Right hindlimb (tissue), 1 donor: ENCODE measurements at regions not wholly inside any gene's neighbourhood (a gene's known extent, or its start where the extent isn't known, plus 50 kb on each side); places are given as distances from the start of the nearest gene placed in this dataset.
"Not testable (repeated sequence)": the region's sequence is repeated elsewhere in the genome, so short reads cannot be mapped to it uniquely, and the experiment has no call there.

Source experiments
- DNase-seq: peaks from one replicate; pipeline ENCODE4 v3.0.0-alpha.2; 2018

DNA sequence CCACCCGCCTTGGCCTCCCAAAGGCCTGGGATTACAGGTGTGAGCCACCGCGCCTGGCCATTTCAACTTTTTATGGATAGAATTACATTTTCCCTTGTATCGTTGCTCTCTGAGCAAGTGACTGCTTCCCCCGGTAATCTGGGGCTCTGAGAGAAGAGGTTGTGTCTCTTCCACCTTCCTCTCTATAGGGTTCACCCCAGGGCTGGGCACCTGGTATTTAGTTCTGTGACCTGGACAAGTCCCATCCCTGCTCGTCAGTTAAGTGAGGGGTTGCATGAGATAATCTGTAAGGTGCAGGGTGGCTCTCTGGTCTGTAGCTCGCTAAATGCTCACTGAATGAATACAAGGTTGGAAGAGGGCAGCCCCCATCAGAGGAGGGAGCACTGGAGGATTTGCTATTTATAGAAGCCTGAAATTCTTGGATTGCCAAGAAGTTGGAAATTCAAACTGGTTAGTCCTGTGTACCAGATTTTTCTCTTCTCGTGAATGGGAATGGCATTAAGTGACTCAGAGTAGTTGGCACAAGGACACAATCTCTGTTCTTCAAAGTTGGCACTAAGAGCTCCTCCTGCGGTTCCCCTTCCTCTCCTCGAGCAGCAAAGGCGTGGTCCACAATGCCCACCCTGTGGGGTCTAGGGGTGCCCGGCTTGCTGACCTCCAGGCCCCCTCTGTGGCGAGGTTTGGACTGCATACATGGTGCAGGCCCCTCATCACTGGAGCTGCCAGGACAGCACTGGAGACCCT lies 68.1 kb upstream of the DLG1 start:
- no peak for DNase-seq

DNA sequence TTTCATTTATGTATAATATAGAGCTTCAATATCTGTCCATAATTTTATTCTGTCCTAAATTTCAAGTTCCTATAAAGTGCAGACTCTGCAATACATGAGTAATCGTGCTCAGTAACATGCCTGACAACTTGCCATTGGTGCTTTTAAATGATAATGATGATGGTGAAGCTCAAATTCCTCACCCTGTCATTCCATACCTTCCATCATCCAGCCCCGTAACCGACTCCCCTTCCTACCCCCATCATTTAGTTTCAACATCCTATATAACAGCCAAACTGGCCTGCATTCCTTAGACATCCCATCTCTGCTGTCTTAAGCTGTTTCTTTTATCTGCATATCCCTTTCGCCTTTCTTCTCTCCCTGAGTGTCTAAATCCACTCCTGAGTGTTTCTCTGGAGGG lies 67.2 kb upstream of the DLG1 start:
- no peak for DNase-seq

DNA sequence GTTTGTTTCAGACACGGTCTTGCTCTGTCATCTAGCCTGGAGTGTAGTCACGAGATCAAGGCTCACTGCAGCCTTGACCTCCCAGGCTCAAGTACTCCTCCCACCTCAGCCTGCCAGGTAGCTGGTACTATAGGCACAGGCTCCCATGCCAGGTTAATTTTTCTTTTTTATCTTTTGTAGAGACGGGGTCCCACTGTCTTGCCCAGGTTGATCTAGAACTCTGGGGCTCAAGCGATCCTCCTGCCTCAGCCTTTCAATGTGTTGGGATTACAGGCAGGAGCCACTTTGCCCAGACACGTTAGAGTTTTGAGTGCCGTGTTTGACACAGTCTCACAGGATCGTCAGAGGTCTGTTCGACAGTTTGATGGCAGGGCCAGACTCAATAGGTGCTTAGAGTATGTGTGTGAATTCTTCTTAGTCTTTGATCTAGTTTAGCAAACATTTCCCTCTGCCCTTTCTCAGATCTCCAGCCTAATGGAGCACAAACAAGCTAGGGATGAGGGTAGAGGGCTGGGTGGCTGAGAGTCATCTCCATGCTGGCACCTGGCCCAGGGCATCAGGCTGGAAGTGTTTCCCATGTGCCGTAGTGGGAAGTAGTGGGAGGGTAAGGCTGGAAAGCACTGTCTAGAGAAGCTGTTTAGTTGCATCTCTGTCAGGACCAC lies 66.1 kb upstream of the DLG1 start:
- no peak for DNase-seq

DNA sequence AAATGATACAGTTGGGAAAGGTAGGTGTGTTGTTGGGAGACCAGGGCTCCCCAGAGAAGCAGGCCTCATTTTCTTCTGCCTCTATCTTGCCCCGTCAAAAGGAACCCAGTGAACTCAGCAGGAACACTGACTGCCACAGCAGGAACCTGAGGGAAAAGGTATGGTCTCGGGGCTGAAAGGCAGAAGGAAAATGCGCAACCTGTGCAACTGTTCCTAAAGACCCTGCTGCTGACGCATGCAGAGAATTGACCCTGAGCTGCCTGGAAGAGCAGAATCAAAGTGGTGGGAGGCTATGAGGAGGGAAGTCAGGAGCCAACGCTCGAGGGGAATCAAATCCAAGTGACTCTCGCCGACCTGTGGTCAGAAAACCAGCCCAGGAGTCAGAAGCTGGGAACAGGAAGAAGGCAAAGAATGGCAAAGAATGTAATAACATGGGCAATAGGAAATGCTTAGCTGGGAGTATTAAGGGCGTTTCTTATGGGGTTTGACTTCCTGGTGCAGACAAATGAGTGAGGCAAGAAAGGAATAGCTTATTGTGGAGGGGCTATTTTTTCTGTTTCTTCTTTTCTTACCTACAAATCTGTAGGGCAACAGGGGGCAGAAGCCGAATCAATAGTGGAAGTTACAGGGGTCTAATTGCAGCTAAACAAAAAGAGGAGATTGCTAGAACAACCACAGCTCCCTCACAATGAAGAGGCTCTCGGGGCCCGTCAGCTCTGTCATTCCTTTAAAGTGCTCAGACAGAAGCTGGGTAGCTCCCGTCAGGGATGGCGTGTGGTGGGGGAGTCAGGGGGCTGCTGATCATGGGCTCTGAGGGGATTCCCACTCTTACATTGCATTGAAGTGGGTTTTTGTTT lies 65.4 kb upstream of the DLG1 start:
- no peak for DNase-seq

DNA sequence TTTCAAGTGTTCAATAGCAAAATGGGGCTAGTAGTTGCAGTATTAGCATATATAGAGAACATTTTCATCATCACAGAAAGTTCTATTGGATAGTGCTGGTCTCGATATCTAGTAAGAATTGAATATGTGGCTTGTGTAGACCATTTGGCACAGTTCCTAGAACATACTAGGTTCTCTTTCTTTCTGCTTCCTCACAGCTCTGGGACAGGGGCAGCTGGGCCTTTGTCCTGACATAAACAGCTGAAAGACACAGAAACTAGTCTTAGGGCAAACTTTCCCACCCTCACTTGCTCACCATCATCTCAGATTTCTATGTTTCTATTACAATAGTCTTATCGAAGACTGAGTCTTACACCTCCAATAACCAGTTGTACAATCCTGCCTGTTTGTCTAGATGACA lies 63.7 kb upstream of the DLG1 start:
- DNase-seq: no peak

DNA sequence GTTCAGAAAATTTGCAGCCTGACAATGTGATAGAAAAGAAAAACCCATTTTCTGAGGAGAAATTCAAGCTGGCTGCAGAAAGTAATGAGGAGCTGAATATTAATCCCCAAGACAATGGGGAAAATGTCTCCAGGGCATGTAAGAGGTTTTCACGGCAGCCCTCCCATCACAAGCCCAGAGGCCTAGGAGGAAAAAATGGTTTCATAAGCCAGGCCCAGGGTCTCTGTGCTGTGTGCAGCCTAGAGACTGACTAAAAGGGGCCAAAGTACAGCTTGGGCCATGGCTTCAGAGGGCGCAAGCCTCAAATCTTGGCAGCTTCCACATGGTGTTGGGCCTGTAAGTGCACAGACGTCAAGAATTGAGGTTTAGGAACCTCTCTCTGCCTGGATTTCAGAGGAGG lies 61.7 kb upstream of the DLG1 start:
- not testable (repeated sequence) for DNase-seq

DNA sequence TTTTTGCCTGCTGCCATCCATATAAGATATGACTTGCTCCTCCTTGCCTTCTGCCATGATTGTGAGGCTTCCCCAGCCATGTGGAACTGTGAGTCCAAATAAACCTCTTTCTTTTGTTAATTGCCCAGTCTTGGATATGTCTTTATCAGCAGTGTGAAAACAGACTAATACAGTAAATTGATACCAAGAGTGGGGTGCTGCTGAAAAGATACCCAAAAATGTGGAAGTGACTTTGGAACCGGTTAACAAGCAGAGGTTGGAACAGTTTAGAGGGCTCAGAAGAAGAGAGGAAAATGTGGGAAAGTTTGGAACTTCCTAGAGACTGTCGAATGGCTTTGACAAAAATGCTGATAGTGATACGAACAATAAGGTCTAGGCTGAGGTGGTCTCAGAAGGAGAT lies 61.1 kb upstream of the DLG1 start:
- not testable (repeated sequence) for DNase-seq

DNA sequence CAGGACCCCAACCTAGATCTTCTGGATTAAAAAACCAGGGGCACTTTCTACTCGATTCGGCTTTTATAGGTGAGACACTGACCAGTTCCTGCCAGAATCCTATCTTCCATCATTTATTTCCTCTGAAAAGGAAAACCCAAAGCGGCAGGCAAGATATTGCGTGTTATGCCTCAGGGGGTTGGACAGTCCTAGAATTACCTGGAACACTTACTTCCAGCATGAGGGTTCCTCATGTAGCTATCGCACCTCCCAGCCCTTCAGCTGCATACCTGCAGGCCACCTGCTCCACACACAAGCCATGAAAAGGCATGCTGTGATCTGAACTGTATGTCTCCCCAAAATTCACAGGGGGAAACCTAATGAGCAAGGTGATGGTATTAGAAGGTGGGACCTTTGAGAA lies 58.3 kb upstream of the DLG1 start:
- DNase-seq: no peak

DNA sequence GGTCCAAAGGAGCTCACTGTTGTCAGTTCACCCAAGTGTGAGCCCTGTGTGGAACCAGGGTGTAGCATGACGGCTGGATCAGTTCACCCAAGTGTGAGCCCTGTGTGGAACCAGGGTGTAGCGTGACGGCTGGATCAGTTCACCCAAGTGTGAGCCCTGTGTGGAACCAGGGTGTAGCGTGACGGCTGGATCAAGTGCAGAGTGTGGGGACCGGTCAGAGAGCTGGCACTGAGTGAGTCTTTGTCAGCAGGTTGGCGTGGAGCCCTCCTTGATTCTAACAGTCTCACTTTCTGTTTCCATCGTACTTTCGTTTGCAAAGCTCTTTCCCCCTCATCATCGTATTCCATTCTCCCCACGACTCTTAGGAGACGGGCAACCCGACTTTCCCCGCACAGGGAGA lies 57.9 kb upstream of the DLG1 start:
- DNase-seq: peak; percentile 16

DNA sequence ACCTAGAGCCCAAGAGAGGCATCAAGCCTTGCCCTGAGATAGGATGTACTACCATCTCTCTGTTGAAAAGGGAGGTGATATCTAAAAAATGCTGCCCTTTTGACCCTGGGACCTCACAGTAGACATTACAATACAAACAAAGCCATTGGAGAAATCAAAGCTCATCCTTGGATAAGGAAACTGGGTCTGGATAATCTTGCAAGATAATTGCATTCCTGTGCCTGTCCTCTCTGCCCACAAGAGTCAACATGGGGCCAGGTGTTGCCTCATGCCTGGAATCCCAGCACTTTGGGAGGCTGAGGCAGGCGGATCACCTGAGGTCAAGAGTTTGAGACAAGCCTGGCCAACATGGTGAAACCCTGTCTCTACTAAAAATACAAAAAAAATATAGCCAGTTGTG lies 57.3 kb upstream of the DLG1 start:
- DNase-seq: no peak

DNA sequence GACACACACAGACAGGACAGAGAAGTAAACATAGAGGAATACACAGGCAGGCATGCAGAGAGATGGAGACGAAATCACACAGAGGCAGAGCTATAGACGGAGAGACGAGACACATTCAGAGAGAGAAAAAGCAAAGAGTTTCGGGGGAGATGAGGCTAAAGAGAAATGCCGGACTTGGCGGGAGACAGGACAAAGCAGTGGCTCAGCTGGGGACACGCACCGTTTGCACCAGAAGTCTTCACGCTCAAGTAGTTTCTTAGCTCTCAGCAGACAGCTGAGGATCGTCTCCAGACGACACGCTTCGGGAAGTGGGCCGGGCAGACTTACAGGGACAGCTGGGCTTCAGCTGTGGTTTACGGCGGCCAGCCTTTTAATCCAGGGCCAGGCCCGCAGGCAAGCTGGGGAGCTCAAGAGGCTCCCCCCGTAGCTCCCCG lies 56.2 kb upstream of the DLG1 start:
- peak; percentile 87 for DNase-seq

DNA sequence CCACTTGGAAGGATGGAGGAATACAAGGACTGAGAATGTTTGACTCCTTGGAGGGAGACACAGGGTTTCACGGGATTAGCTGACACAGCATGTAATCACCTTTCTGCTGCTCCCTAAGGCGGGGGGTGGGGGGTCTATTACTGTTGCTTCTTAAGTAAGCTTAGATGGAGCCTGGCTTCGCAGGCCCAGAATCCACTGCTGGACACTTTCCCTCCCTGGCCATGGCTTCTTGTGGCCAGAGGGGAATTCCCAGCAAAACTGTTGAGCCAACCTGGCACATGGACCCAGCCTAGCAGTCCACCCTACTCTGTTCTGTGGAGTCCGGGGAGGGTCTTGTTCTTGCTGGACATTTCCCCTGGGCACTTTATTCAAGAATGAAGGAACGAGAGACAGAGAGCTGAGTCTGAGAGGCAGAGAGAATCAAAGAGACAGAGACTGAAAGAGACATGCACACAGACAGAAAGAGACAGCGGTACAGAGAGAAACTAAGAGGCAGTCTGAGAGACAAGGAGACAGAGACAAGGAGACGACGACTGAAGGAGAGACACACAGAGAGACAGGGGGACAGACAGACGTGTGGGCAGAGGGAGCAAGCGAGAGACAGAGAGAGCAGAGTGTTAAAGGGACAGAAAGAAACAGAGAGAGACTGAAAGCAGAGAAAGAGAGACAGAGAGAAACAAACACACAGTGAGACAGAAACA lies 55.6 kb upstream of the DLG1 start:
- no peak for DNase-seq

DNA sequence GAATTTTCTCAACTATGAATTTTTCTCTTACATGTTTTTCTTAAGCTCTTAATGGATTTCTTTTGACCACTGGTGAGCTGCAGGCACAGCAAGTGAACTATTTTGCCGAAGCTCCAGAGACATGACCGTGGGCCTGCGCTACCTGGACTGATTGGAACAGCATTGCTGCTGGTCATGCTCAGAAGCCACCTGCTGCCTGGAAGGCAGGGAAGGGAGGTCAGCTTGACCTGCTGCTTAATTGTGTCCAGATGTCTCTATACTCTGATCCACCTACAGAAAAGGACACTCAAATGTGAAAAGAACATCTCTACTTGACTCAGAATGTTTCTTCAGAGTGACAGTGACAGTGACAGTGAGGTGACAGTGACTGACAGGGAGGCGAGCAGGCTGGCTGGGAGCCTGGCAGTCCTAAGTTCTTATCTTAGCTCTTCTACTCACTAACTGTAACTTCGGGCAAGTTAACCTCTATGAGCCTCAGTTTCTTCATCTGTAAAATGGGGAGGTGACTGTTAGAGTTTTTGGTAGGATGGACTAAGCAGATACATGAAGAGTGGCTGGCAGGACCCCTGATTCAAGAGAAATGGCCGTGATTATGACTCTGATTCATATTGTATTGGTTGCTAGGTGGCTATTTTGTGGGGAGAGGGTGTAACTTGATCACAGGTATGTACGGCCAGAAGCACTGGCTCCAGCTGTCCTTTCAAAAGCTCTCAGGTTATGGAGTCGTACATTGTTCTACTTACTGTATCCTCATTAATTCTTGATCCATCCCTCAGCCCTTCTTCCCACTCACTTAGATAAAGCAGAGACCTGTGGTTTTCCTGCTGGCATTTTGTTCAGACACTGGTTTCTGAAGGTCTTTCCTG lies 54.8 kb upstream of the DLG1 start:
- no peak for DNase-seq

DNA sequence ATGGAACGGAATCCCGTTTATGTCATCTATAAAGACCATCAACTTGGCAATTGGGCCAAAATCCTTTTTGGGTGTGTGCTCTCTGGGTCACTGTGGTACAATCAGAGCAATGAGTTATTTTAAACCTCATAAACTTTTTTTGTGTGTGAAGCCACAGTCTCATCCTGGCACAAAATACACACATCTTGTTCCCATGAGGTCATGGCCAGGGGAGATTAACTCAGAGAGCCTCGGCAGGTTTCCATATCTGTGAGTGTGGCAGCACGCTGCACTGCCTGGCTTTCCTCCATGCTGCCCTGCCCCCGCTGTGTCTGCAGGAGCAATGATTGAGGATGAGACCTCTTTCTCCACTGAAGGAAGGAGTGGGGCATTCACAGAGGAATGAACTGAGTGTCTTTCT lies 54.0 kb upstream of the DLG1 start:
- DNase-seq: no peak

DNA sequence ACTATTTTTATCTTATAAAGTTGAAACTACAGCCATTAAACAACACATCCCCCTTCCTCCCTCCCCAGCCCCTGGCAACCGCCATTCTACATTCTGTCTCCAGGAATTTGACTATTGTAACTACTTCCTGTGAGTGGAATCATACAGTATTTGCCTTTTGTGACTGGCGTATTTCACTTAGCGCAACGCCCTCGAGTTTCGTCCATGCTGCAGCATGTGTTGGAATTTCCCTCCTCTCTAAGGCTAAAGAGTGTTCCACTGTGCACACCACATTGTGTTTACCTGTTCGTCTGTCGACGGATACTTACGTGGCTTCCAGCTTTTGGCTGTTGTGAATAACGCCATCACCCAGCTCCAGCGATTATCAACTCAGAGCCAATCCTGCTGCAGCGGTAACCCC lies 52.0 kb upstream of the DLG1 start:
- no peak for DNase-seq

DNA sequence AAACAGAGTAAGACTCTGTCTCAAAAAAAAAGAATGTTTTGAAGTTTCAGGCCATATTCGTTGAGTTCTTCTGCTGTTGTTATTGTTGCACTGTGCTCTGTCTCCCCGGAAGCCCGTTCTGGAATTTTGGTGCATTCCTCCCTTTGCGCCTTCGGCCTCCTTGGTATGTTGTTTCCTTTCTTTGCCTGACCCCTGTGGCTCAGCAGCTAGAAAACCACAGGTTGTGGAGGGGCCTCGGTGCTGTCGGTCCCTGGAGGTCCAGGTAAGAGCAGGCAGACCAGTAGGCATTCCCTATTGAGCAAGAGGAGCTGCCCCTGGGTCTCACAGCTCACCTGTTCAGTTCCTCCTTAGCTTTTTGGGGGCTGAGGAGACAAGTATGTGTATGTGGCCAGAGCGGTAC lies 51.0 kb upstream of the DLG1 start:
- no peak for DNase-seq
